A549 (cell line): ENCODE measurements at regions not wholly inside any gene's neighbourhood (a gene's known extent, or its start where the extent isn't known, plus 50 kb on each side); places are given as distances from the start of the nearest gene placed in this dataset.

Source experiments
- CEBPB ChIP-seq, 2 experiments: fragments of >200 bp in 1 of 2; sonication (Bioruptor Twin) in 1 of 2; formaldehyde crosslinking in 1 of 2; IDR thresholded peaks; 2 replicates each; pipeline ENCODE4 v1.6.1; 2012 to 2016
- CTCF ChIP-seq: fragments of >200 bp; sonication (Bioruptor Twin); formaldehyde crosslinking; IDR thresholded peaks from 3 replicates; pipeline ENCODE4 v1.5.1; 2016
- HEYL ChIP-seq: fragments of 250-450 bp; sonication (Bioruptor Pico); IDR thresholded peaks from 2 replicates; pipeline ENCODE4 v1.8.0; 2021; ENCODE audit warnings: mild to moderate bottlenecking, moderate library complexity
- KDM5A ChIP-seq: fragments of 200-600 bp; sonication (generic); IDR thresholded peaks from 2 replicates; pipeline ENCODE4 v1.6.1; 2016; ENCODE audit warnings: antibody characterized with exemption, mild to moderate bottlenecking
- MYC ChIP-seq: IDR thresholded peaks from 2 replicates; pipeline ENCODE4 v1.6.1; 2012; ENCODE audit warnings: mild to moderate bottlenecking, inconsistent platforms, low read length, improper control_type of control experiment, borderline replicate concordance
- POLR2A ChIP-seq: IDR thresholded peaks from 2 replicates; pipeline ENCODE4 v1.6.1; 2012; ENCODE audit warnings: mild to moderate bottlenecking, low read length
- RAD21 ChIP-seq, 2 experiments: fragments of >200 bp in 1 of 2; sonication (Bioruptor Twin) in 1 of 2; formaldehyde crosslinking in 1 of 2; IDR thresholded peaks in 1 of 2; conservative IDR thresholded peaks in 1 of 2; 2 replicates in 1 of 2; 3 replicates in 1 of 2; pipeline ENCODE4 v1.6.1; 2012 to 2018; ENCODE audit warnings: inconsistent platforms in 1 of 2
- RFX5 ChIP-seq: fragments of 450-650 bp; IDR thresholded peaks from 2 replicates; pipeline ENCODE4 v1.7.1; 2014; ENCODE audit warnings: antibody characterized with exemption, mild to moderate bottlenecking, moderate library complexity
- SMC3 ChIP-seq: fragments of >200 bp; sonication (Bioruptor Twin); formaldehyde crosslinking; IDR thresholded peaks from 3 replicates; pipeline ENCODE4 v1.6.1; 2018; ENCODE audit warnings: inconsistent platforms
- USF2 ChIP-seq: fragments of 450-650 bp; IDR thresholded peaks from 2 replicates; pipeline ENCODE4 v1.6.1; 2014; ENCODE audit warnings: antibody characterized with exemption

GRCh38 chr11:130691581-130691980 lies 224.7 kb downstream of the SNX19 start:
- TF ChIP-seq POLR2A (no peak), CTCF (no peak), USF2 (no peak), MYC (no peak), KDM5A (no peak), RAD21 (conservative IDR thresholded peaks at IDR 0.05 in 1 of 2, IDR thresholded peaks at IDR 0.05 in 1 of 2) (no peak), SMC3 (no peak), RFX5 (no peak), CEBPB (IDR thresholded peaks at IDR 0.05) (no peak), HEYL (CRISPR knock-in tag) (no peak)
